GM19324 (cell line): ENCODE measurements at regions not wholly inside any gene's neighbourhood (a gene's known extent, or its start where the extent isn't known, plus 50 kb on each side); places are given as distances from the start of the nearest gene placed in this dataset.
"Not testable (repeated sequence)": the region's sequence is repeated elsewhere in the genome, so short reads cannot be mapped to it uniquely, and the experiment has no call there.

Experiments used
- ATAC-seq: cut with Tn5 transposase; IDR thresholded peaks from one replicate; pipeline ENCODE4 v1.9.1; 2021; ENCODE audit warnings: mild to moderate bottlenecking, moderate library complexity; ENCODE audit not compliant: unreplicated experiment, low FRiP score

GRCh38 chr22:25348996-25349395 lies 129.6 kb downstream of the CRYBB2 start:
- not testable (repeated sequence) for ATAC-seq

- ATAC-seq, result no peak
These were observed 131.1 kb downstream of the CRYBB2 start for GRCh38 chr22:25350551-25350971.

GRCh38 chr22:25351631-25352293 lies 132.3 kb downstream of the CRYBB2 start:
- ATAC-seq, result no peak

GRCh38 chr22:25352294-25352680 lies 132.8 kb downstream of the CRYBB2 start:
- ATAC-seq, result no peak

GRCh38 chr22:25353516-25354445 lies 134.3 kb downstream of the CRYBB2 start:
- no peak for ATAC-seq

- ATAC-seq, result no peak
These were observed 135.0 kb downstream of the CRYBB2 start for GRCh38 chr22:25354456-25354855.

- no peak for ATAC-seq
These were observed 137.7 kb downstream of the CRYBB2 start for GRCh38 chr22:25357132-25357455.

GRCh38 chr22:25357606-25358420 lies 138.4 kb downstream of the CRYBB2 start:
- ATAC-seq, result no peak

- no peak for ATAC-seq
These were observed 139.2 kb downstream of the CRYBB2 start for GRCh38 chr22:25358421-25359170.

- no peak for ATAC-seq
These were observed 140.3 kb downstream of the CRYBB2 start for GRCh38 chr22:25359601-25360261.

- ATAC-seq, result no peak
These were observed 141.0 kb downstream of the CRYBB2 start for GRCh38 chr22:25360411-25360810.

GRCh38 chr22:25360891-25361645 lies 141.6 kb downstream of the CRYBB2 start:
- no peak for ATAC-seq

GRCh38 chr22:25361899-25362214 lies 142.4 kb downstream of the CRYBB2 start:
- no peak for ATAC-seq

GRCh38 chr22:25362215-25362882 lies 142.9 kb downstream of the CRYBB2 start:
- ATAC-seq, result no peak

GRCh38 chr22:25362883-25363240 lies 143.4 kb downstream of the CRYBB2 start:
- ATAC-seq, result no peak

GRCh38 chr22:25363474-25363873 lies 144.0 kb downstream of the CRYBB2 start:
- ATAC-seq, result no peak

GRCh38 chr22:25364281-25364680 lies 144.8 kb downstream of the CRYBB2 start:
- ATAC-seq, result no peak

- no peak for ATAC-seq
These were observed 145.3 kb downstream of the CRYBB2 start for GRCh38 chr22:25364736-25365241.
